HFFc6 (cell line): ENCODE measurements at regions not wholly inside any gene's neighbourhood (a gene's known extent, or its start where the extent isn't known, plus 50 kb on each side); places are given as distances from the start of the nearest gene placed in this dataset.
"Not testable (repeated sequence)": the region's sequence is repeated elsewhere in the genome, so short reads cannot be mapped to it uniquely, and the experiment has no call there.

Source experiments
- DNase-seq: peaks from one replicate; pipeline ENCODE4 v3.0.0-alpha.2; 2018
- H3K27ac Mint-ChIP-seq: 2 replicates; pipeline ENCODE4 v1.8.0; 2020; ENCODE audit warnings: mild to moderate bottlenecking, mixed read lengths
- H3K27me3 Mint-ChIP-seq: 2 replicates; pipeline ENCODE4 v1.8.0; 2021; ENCODE audit warnings: mild to moderate bottlenecking, moderate library complexity, mixed read lengths; ENCODE audit not compliant: insufficient read depth
- H3K36me3 Mint-ChIP-seq: 2 replicates; pipeline ENCODE4 v1.8.0; 2021; ENCODE audit warnings: low read depth, mixed read lengths
- H3K4me1 Mint-ChIP-seq: 2 replicates; pipeline ENCODE4 v1.8.0; 2020; ENCODE audit warnings: low read depth, mixed read lengths
- H3K4me3 Mint-ChIP-seq: 2 replicates; pipeline ENCODE4 v1.8.0; 2020; ENCODE audit warnings: mild to moderate bottlenecking, moderate library complexity, mixed read lengths
- H3K9me3 Mint-ChIP-seq: 2 replicates; pipeline ENCODE4 v1.8.0; 2020; ENCODE audit warnings: mild to moderate bottlenecking, mixed read lengths
- CTCF ChIP-seq: fragments of 200-600 bp; sonication (generic); IDR thresholded peaks from 2 replicates; pipeline ENCODE4 v1.5.0; 2021; ENCODE audit warnings: antibody characterized with exemption, mild to moderate bottlenecking

GRCh38 chr15:44873103-44873502, 83.4 kb upstream of the TERB2 start:
- H3K4me3 Mint-ChIP-seq = no peak overlapping the region
- no peaks in the 10 kb centered on the region for H3K36me3 Mint-ChIP-seq
- no peaks in the 10 kb centered on the region for H3K4me1 Mint-ChIP-seq
- H3K27ac Mint-ChIP-seq = no peak overlapping the region
- DNase-seq = no peak
- H3K9me3 Mint-ChIP-seq = peaks cover 8% of the 10 kb centered on the region
- peaks cover 9% of the 10 kb centered on the region; the same call in 1 of the 2 replicates for H3K27me3 Mint-ChIP-seq
- no peak for TF ChIP-seq CTCF

- H3K9me3 Mint-ChIP-seq = peaks cover 13% of the 10 kb centered on the region
Observed at GRCh38 chr15:44879066-44879465, 77.4 kb upstream of the TERB2 start.

GRCh38 chr15:44882499-44882968, 74.0 kb upstream of the TERB2 start:
- DNase-seq = no peak
- Mint-ChIP-seq H3K4me3 (no peak overlapping the region), H3K36me3 (no peaks in the 10 kb centered on the region), H3K27ac (no peak overlapping the region), H3K9me3 (peaks cover 5% of the 10 kb centered on the region; the same call in 1 of the 2 replicates), H3K4me1 (no peaks in the 10 kb centered on the region), H3K27me3 (peaks cover 5% of the 10 kb centered on the region; the same call in 1 of the 2 replicates)
- no peak for TF ChIP-seq CTCF

More at GRCh38 chr15:44879066-44879465, 77.4 kb upstream of the TERB2 start:
- no peaks in the 10 kb centered on the region for H3K4me1 Mint-ChIP-seq
- no peak for TF ChIP-seq CTCF
- H3K27me3 Mint-ChIP-seq = peaks cover 8% of the 10 kb centered on the region; the same call in 1 of the 2 replicates
- H3K4me3 Mint-ChIP-seq = no peak overlapping the region
- no peaks in the 10 kb centered on the region for H3K36me3 Mint-ChIP-seq
- no peak for DNase-seq
- H3K27ac Mint-ChIP-seq = no peak overlapping the region

- no peaks in the 10 kb centered on the region for H3K4me1 Mint-ChIP-seq
- H3K27ac Mint-ChIP-seq = no peak overlapping the region
- H3K36me3 Mint-ChIP-seq = no peaks in the 10 kb centered on the region
Observed at GRCh38 chr15:44883199-44883877, 73.1 kb upstream of the TERB2 start.

GRCh38 chr15:44898890-44899651, 57.4 kb upstream of the TERB2 start:
- not testable (repeated sequence) for H3K36me3 Mint-ChIP-seq, H3K27me3 Mint-ChIP-seq, H3K27ac Mint-ChIP-seq, H3K4me1 Mint-ChIP-seq, DNase-seq, H3K9me3 Mint-ChIP-seq, H3K4me3 Mint-ChIP-seq

More at GRCh38 chr15:44883199-44883877, 73.1 kb upstream of the TERB2 start:
- no peak overlapping the region for H3K4me3 Mint-ChIP-seq
- peaks cover 5% of the 10 kb centered on the region; the same call in 1 of the 2 replicates for H3K27me3 Mint-ChIP-seq
- no peak for TF ChIP-seq CTCF
- H3K9me3 Mint-ChIP-seq = peaks cover 5% of the 10 kb centered on the region; the same call in 1 of the 2 replicates
- DNase-seq = no peak

- not testable (repeated sequence) for H3K4me3 Mint-ChIP-seq, H3K4me1 Mint-ChIP-seq, H3K27ac Mint-ChIP-seq, H3K36me3 Mint-ChIP-seq, H3K9me3 Mint-ChIP-seq, H3K27me3 Mint-ChIP-seq, DNase-seq
Observed at GRCh38 chr15:44899775-44900174, 56.7 kb upstream of the TERB2 start.

- not testable (repeated sequence) for DNase-seq, H3K27ac Mint-ChIP-seq, H3K36me3 Mint-ChIP-seq, H3K9me3 Mint-ChIP-seq, H3K27me3 Mint-ChIP-seq, H3K4me3 Mint-ChIP-seq, H3K4me1 Mint-ChIP-seq
Observed at GRCh38 chr15:44900796-44901195, 55.7 kb upstream of the TERB2 start.

- H3K4me1 Mint-ChIP-seq, H3K27ac Mint-ChIP-seq, H3K4me3 Mint-ChIP-seq, H3K9me3 Mint-ChIP-seq, H3K27me3 Mint-ChIP-seq, H3K36me3 Mint-ChIP-seq: not testable (repeated sequence)
- DNase-seq = peak; percentile 3
Observed at GRCh38 chr15:44903281-44903680, 53.2 kb upstream of the TERB2 start.

- H3K27ac Mint-ChIP-seq, H3K4me3 Mint-ChIP-seq, H3K27me3 Mint-ChIP-seq, DNase-seq, H3K9me3 Mint-ChIP-seq, H3K4me1 Mint-ChIP-seq, H3K36me3 Mint-ChIP-seq: not testable (repeated sequence)
Observed at GRCh38 chr15:44904651-44905340, 51.7 kb upstream of the TERB2 start.
